IPS DF 4.7 (cell line): ENCODE measurements at regions not wholly inside any gene's neighbourhood (a gene's known extent, or its start where the extent isn't known, plus 50 kb on each side); places are given as distances from the start of the nearest gene placed in this dataset.
"Not testable (repeated sequence)": the region's sequence is repeated elsewhere in the genome, so short reads cannot be mapped to it uniquely, and the experiment has no call there.

ENCODE experiments used
- DNase-seq: peaks from one replicate; pipeline ENCODE4 v3.0.0-alpha.2; 2013; ENCODE audit warnings: low spot score; ENCODE audit errors: extremely low read depth

DNA sequence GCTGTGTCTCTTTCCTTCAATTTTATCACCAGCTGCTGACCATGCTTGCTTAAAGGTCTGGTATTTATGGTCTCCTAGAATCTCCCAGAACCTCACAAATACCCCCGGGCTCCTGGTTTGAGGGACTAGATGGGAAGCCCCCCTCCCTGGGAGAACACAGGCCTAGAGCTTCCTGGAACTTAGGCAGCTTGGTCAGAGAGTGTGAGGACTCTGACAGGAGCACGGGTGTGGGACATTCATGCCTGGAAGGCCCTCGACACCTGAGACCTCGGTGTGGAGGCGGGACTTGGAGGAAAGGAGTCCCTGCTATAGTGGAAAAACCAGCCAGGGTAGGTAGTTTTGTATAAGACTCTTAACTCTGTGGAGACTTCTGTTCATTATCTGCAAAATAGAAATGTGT, 211.5 kb upstream of the PLGLB2 start:
- not testable (repeated sequence) for DNase-seq

DNA sequence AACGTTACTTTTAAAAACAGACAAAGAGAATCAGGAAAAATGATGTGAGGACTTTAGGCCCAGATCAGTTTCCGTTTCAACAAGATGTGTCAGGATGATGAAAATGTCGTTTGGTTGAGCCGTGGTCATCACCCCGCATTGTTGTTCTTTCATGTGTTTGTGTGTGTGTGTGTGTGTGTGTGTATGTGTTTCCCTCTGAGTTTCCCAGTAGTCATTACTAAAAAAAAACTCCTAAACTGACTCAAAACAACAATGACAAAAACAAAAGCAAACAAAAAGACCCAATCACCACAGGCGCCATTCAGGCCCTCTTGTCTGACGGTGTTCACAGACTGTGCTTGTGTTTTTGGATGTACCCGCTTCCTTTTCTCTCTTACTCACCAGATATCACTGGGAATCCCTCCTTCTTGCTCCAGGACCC, 210.6 kb upstream of the PLGLB2 start:
- not testable (repeated sequence) for DNase-seq

DNA sequence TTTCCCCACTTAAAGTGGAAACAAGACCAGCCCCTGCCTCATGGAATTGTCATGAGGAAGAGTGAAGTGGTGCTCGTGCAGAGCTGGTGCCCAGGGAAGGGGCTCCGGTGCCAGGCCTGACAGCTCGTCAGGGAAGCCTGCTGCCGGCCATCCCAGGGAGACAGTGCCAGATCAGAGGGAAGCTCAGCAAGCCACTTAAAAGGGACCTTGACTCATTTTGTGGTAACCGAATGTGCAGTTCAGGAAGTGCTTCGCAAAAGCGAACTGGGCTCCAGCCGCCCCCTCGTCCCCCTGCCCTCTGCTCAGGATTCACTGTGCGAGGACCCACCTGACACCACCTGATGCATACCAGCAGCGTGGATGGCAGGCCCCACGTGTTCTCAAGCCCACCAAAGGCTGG, 209.6 kb upstream of the PLGLB2 start:
- DNase-seq = not testable (repeated sequence)

GRCh38 chr2:87539151-87539943, 208.5 kb upstream of the PLGLB2 start:
- not testable (repeated sequence) for DNase-seq

- not testable (repeated sequence) for DNase-seq
Measured at GRCh38 chr2:87540242-87540641, 207.6 kb upstream of the PLGLB2 start.

GRCh38 chr2:87542599-87543174, 205.2 kb upstream of the PLGLB2 start:
- DNase-seq = not testable (repeated sequence)

DNA sequence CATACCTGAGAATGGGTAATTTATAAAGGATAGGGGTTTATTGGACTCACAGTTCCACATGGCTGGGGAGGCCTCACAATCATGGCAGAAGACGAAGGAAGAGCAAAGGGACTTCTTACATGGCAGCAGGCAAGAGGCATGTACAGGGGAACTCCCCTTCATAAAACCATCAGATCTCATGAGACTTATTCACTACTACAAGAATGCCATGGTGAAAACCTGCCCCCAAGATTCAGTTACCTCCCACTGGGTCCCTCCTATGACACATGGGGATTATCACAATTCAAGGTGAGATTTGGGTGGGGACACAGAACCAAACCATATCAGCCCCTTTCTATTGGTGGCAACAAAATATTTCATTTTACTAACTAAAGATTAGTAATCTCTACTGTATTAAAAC, 204.1 kb upstream of the PLGLB2 start:
- DNase-seq = not testable (repeated sequence)

DNA sequence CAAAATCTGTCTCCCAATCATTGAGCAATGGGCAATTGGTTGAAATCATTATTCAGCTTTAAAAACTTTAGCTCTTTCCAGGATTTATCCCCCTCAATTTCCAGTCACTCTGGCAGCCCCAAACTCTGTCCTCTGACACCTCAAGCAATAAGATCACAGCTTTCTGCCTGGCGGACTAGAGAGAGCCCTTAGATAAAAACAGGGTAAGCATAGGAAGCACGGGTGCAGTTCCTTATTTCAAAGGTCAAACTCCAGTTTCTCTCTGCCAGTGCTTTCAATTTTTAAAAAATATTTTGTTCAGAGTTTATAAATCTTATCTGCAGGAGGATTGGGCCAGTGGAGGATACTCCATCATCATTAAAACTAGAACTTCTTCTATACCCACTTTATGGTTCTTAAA, 200.8 kb upstream of the PLGLB2 start:
- DNase-seq = not testable (repeated sequence)

GRCh38 chr2:87547966-87548365, 199.9 kb upstream of the PLGLB2 start:
- DNase-seq = not testable (repeated sequence)

DNA sequence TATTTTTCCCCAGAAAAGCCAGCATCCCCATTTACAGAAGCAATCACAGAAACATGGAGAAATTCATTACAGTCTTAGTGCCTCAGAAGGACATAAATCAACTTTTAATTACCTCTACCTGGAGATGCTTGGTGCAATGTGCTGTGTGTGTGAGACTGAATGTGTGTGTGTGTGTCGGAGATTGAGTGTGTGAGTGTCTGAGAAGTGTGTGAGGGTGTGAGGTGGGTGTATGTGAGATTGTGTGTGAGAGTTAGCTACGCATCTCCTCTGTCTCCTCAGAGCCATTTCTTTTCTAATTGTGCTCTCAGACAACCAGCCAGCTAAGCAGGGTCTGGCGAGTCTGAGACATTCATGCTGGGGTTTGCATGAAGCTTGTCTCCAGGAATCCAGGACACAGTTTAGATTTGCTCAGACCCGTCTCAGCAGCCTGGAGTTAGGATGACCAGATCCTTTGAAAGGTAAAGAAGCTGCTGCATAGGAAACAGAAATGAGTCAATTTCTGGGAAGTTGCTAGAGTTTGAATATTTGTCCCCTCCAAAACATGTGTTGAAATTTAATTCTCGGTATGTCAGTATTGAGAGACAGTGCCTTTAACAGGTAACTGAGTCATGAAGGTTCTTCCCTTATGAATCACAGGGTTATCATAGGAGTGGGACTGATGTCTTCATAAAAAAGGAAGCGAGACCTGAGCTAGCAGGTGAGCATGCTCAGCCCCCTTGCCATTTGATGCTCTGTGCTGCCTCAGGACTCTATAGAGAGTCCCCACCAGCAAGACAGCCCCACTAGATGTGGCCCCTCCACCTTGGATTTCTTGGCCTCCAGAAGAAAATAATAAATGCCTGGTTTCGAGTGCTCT, 199.0 kb upstream of the PLGLB2 start:
- DNase-seq = not testable (repeated sequence)

- not testable (repeated sequence) for DNase-seq
Measured at GRCh38 chr2:87549561-87550202, 198.2 kb upstream of the PLGLB2 start.

DNA sequence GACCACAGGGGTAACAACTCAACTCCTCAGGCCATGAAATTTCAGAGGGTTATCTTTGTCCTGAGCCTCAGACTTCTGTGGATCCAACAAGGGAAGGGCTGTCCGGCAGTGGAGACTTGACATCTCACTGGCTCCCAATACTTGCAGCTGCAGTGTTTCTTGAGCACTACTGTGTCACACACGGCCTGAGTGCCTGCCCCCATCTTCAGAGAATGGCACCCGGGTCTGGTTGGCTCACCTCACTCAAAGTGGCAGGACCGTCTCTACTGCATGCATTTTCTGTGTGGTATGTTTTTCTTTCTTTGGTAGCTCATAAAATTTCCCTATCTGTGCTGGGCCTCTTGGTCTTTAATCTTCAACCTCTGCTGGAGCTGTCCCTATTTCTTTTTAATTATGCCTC, 193.2 kb upstream of the PLGLB2 start:
- DNase-seq = not testable (repeated sequence)

DNA sequence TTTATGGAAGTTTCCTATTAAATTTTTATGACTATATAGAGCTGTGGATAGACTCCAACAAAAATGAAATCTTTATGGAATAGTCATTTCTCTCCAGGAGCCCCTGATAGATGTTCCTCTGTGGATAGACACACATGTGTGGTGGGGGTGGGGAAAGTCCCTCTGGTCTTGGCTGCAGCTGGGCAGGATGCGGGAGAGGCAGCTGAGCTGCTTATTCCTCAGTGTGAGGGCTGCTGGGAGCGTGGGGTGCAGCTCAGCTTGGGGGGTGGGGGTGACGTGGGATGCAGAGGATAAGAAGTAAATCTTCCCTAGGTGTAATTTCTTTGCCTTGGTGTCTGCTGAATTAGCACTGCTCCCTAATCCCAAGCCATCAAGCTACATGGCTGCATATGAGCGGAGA, 192.8 kb upstream of the PLGLB2 start:
- not testable (repeated sequence) for DNase-seq

DNA sequence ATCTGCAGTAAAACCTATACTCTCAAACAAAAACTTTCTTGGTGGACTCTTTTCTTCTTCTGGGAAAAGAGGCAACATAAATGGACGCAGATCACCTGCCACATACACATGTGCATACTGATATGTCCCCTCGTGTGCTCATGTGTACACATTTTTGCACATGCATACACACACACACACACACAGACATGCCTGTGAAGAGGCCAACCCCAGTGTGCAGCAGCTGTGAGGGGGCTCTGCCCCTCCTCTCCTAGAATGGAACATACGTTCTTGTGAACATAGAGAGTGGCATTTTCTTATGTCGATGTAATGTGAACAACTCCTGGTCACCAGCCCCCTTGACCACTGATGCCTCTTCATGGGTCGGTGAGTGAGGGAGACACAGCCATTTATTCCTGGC, 188.9 kb upstream of the PLGLB2 start:
- DNase-seq = not testable (repeated sequence)

DNA sequence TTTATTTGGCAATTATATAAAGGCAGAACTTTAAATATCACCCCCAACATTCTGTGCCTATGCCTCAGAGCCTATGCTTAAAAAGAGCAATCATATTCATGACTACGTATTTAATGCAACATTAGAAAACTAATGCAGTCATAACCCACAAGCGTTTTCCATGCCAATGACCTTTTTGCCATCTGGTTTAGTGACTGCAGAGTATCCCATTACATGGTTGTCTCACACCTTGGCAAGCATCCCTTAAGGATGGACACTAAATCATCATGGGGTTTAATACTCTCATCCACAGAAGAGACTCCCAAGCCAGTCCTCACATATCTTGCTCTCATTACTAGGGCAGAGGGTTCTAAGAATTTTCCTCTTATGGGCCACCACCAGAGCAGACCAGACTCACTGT, 188.2 kb upstream of the PLGLB2 start:
- not testable (repeated sequence) for DNase-seq

DNA sequence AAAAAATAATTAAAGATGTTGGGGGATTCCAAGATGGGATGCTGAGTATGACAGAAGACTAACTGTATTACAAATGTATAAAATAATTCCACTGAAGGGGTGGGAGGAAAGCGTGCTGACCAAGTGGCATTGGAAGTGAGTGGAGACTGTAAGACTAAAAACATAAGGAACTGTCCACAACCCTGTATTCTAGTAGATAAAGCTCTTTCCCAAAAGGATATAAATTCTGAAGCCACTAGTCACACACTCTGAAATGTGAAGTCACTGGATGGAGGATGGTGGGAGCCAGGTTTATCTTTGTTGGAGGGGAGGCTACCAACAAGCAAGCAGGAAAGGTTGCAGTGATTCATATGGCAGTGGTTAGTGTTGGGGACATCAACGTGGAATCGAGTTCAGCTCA, 182.8 kb upstream of the PLGLB2 start:
- DNase-seq = not testable (repeated sequence)

DNA sequence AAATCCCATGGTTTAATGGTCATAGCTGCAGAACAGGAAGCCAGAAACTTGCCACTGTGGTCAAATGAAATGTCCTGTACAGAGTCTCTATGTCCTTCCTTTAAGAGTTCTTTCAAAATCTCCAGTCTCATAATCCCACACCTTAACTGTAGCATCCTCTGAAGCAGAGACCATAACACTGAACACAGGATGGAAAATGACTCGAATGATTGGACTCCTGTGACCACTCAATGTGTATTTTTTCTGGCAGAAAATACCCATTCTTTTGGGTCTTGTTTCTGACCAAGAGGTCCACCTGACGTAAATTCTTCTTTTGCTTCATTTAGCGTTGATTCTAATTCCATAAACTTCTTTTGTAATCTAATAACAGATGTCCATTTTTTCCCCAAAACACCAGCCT, 181.4 kb upstream of the PLGLB2 start:
- not testable (repeated sequence) for DNase-seq

GRCh38 chr2:87567093-87567492, 180.8 kb upstream of the PLGLB2 start:
- DNase-seq = not testable (repeated sequence)

GRCh38 chr2:87567912-87568311, 180.0 kb upstream of the PLGLB2 start:
- DNase-seq = not testable (repeated sequence)

DNA sequence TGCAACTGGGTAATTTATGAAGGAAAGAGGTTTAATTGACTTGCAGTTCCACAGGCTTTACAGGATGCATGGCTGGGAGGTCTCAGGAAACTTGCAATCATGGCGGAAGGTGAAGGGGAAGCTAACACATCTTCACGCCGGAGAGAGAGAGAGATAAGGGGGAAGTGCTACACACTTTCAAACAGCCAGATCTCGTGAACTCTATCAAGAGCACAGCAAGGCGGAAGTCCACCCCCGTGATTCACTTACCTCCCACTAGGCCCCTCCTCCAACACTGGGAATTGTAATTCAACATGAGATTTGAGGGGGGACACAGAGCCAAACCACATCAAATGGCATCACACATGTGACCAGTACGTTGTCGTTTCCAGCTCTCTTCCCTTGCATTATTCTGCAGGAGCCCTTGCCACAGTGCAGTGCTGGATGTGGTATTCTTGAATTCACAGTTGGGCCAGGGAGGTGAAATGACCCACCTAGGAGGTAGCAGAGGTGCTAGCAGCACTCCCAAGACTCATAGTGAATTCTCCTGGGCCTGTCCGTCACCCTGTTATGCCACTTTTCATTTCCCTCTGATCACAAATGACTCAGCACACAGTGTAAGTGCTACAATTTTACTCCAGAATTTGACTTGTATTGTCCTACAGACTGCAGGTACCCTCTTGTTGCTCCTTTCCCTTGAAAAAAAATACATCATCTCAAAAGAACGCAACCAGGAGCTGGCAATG, 179.2 kb upstream of the PLGLB2 start:
- not testable (repeated sequence) for DNase-seq
